Trophoblast cell (in vitro differentiated cells and primary cell): ENCODE measurements at regions not wholly inside any gene's neighbourhood (a gene's known extent, or its start where the extent isn't known, plus 50 kb on each side); places are given as distances from the start of the nearest gene placed in this dataset.
A peak's percentile ranks its signal among the peaks of the same experiment; 100 is the strongest.

Experiments
- DNase-seq, 2 donors: peaks; one replicate each; pipeline ENCODE4 v3.0.0-alpha.2; 2016
- H2AFZ ChIP-seq: 2 replicates; pipeline ENCODE4 v1.6.1; 2013; ENCODE audit warnings: low read length, moderate library complexity, mild to moderate bottlenecking; ENCODE audit not compliant: insufficient read depth, poor library complexity
- H2AK5ac ChIP-seq: 2 replicates; pipeline ENCODE4 v1.6.1; 2013; ENCODE audit warnings: mild to moderate bottlenecking, low read length
- H2BK120ac ChIP-seq: 2 replicates; pipeline ENCODE4 v1.6.1; 2013; ENCODE audit warnings: low read length, mild to moderate bottlenecking, moderate library complexity; ENCODE audit not compliant: insufficient read depth, poor library complexity
- H2BK12ac ChIP-seq: 2 replicates; pipeline ENCODE4 v1.6.1; 2013; ENCODE audit warnings: mild to moderate bottlenecking, low read length, moderate library complexity
- H2BK5ac ChIP-seq: 2 replicates; pipeline ENCODE4 v1.6.1; 2013; ENCODE audit warnings: low read length, low read depth, moderate library complexity, mild to moderate bottlenecking; ENCODE audit not compliant: poor library complexity
- H3K14ac ChIP-seq: 2 replicates; pipeline ENCODE4 v1.6.1; 2013; ENCODE audit warnings: mild to moderate bottlenecking, low read length
- H3K18ac ChIP-seq: 2 replicates; pipeline ENCODE4 v1.6.1; 2013; ENCODE audit warnings: mild to moderate bottlenecking, low read length
- H3K23ac ChIP-seq: 2 replicates; pipeline ENCODE4 v1.6.1; 2013; ENCODE audit warnings: low read length
- H3K27ac ChIP-seq: 2 replicates; pipeline ENCODE4 v1.5.1; 2013; ENCODE audit warnings: low read depth, mild to moderate bottlenecking, inconsistent platforms, low read length, moderate library complexity
- H3K27me3 ChIP-seq: 2 replicates; pipeline ENCODE4 v1.6.1; 2013; ENCODE audit warnings: inconsistent platforms, mild to moderate bottlenecking, low read length, moderate library complexity; ENCODE audit not compliant: insufficient read depth
- H3K36me3 ChIP-seq, 2 experiments: 1 replicate in 1 of 2; 2 replicates in 1 of 2; pipeline ENCODE4 v1.6.1; 2013; ENCODE audit warnings: low read length in 2 of 2, mild to moderate bottlenecking in 2 of 2, moderate library complexity in 1 of 2; ENCODE audit not compliant: insufficient read depth in 2 of 2, control insufficient read depth in 1 of 2
- H3K4ac ChIP-seq: 2 replicates; pipeline ENCODE4 v1.6.1; 2013; ENCODE audit warnings: low read depth, mild to moderate bottlenecking, low read length, moderate library complexity
- H3K4me1 ChIP-seq, 2 experiments: 1 replicate in 1 of 2; 2 replicates in 1 of 2; pipeline ENCODE4 v1.6.1; 2013; ENCODE audit warnings: low read length in 2 of 2, mild to moderate bottlenecking in 2 of 2, moderate library complexity in 1 of 2; ENCODE audit not compliant: insufficient read depth in 2 of 2, control insufficient read depth in 1 of 2
- H3K4me2 ChIP-seq: 2 replicates; pipeline ENCODE4 v1.6.1; 2013; ENCODE audit warnings: inconsistent platforms, mild to moderate bottlenecking, low read length, moderate library complexity
- H3K4me3 ChIP-seq: 2 replicates; pipeline ENCODE4 v1.5.1; 2013; ENCODE audit warnings: mild to moderate bottlenecking, low read depth, low read length, inconsistent platforms
- H3K79me1 ChIP-seq: one replicate; pipeline ENCODE4 v1.6.1; 2013; ENCODE audit warnings: low read length
- H3K79me2 ChIP-seq: 2 replicates; pipeline ENCODE4 v1.6.1; 2013; ENCODE audit warnings: low read length, mild to moderate bottlenecking; ENCODE audit not compliant: control insufficient read depth, insufficient read depth, poor library complexity
- H3K9ac ChIP-seq: 2 replicates; pipeline ENCODE4 v1.6.1; 2013; ENCODE audit warnings: mild to moderate bottlenecking, low read length
- H3K9me3 ChIP-seq: 2 replicates; pipeline ENCODE4 v1.6.1; 2013; ENCODE audit warnings: low read depth, mild to moderate bottlenecking, control low read depth, inconsistent platforms, low read length; ENCODE audit not compliant: insufficient read depth
- H4K12ac ChIP-seq: 2 replicates; pipeline ENCODE4 v1.6.1; 2013; ENCODE audit warnings: low read depth, mild to moderate bottlenecking, low read length, moderate library complexity
- H4K8ac ChIP-seq: 2 replicates; pipeline ENCODE4 v1.6.1; 2013; ENCODE audit warnings: low read depth, mild to moderate bottlenecking, low read length, moderate library complexity
- H4K91ac ChIP-seq: one replicate; pipeline ENCODE4 v1.6.1; 2013; ENCODE audit warnings: low read depth, mild to moderate bottlenecking, low read length, moderate library complexity
- WGBS: extraction: QIAGEN DNeasy Blood & Tissue Kit; methylation state at CpG from one replicate; pipeline ENCODE4 v1.1.7; 2013; ENCODE audit warnings: missing lambda C conversion rate; ENCODE audit not compliant: insufficient read length, insufficient coverage; ENCODE audit errors: extremely low coverage; 5-methylcytosine and 5-hydroxymethylcytosine counted together

GRCh38 chr16:58843675-58844074 is 109.6 kb upstream of the GOT2 start:
- H3K4me1 ChIP-seq: no peaks in the 10 kb centered on the region
- no peak overlapping the region for H4K8ac ChIP-seq
- no peak overlapping the region for H3K9ac ChIP-seq
- no peak overlapping the region for H4K12ac ChIP-seq
- H3K4me2 ChIP-seq: no peak overlapping the region
- H3K9me3 ChIP-seq: no peaks in the 10 kb centered on the region
- no peaks in the 10 kb centered on the region for H3K27me3 ChIP-seq
- no peak overlapping the region for H2BK12ac ChIP-seq
- H2AK5ac ChIP-seq: no peak overlapping the region
- H4K91ac ChIP-seq: no peak overlapping the region
- no peak overlapping the region for H3K4me3 ChIP-seq
- H3K27ac ChIP-seq: no peak overlapping the region
- H2BK120ac ChIP-seq: no peak overlapping the region
- H3K18ac ChIP-seq: no peak overlapping the region
- peak in 1 of 2 donors; percentile 3 for DNase-seq
- H3K23ac ChIP-seq: no peak overlapping the region
- H3K36me3 ChIP-seq: no peaks in the 10 kb centered on the region
- H3K14ac ChIP-seq: no peak overlapping the region
- H3K79me1 ChIP-seq: no peaks in the 10 kb centered on the region
- WGBS: no CpG with 5 or more reads among the region's 2 CpGs
- H2BK5ac ChIP-seq: no peak overlapping the region
- H2AFZ ChIP-seq: no peak overlapping the region
- H3K79me2 ChIP-seq: no peaks in the 10 kb centered on the region
- H3K4ac ChIP-seq: no peak overlapping the region

GRCh38 chr16:58842746-58843145 is 108.6 kb upstream of the GOT2 start:
- Histone ChIP-seq H3K23ac (no peak overlapping the region), H4K8ac (no peak overlapping the region), H3K79me2 (no peaks in the 10 kb centered on the region), H3K4me2 (no peak overlapping the region), H3K9me3 (no peaks in the 10 kb centered on the region), H3K27ac (no peak overlapping the region), H3K14ac (no peak overlapping the region), H2AFZ (no peak overlapping the region), H3K79me1 (no peaks in the 10 kb centered on the region), H3K9ac (no peak overlapping the region), H3K4me3 (no peak overlapping the region), H3K27me3 (no peaks in the 10 kb centered on the region), H4K12ac (no peak overlapping the region), H3K4ac (no peak overlapping the region), H2BK5ac (no peak overlapping the region), H2BK120ac (no peak overlapping the region), H3K36me3 (no peaks in the 10 kb centered on the region), H3K18ac (no peak overlapping the region), H4K91ac (no peak overlapping the region), H3K4me1 (no peaks in the 10 kb centered on the region), H2BK12ac (no peak overlapping the region), H2AK5ac (no peak overlapping the region)
- no peak for DNase-seq

- Histone ChIP-seq H3K14ac (no peak overlapping the region), H2BK12ac (no peak overlapping the region), H3K79me2 (no peaks in the 10 kb centered on the region), H3K27ac (no peak overlapping the region), H2AFZ (no peak overlapping the region), H2BK120ac (no peak overlapping the region), H3K36me3 (no peaks in the 10 kb centered on the region), H4K12ac (no peak overlapping the region), H3K23ac (no peak overlapping the region), H3K4me2 (no peak overlapping the region), H3K4me3 (no peak overlapping the region), H3K9me3 (no peaks in the 10 kb centered on the region), H3K79me1 (no peaks in the 10 kb centered on the region), H3K4me1 (no peaks in the 10 kb centered on the region), H4K8ac (no peak overlapping the region), H3K4ac (no peak overlapping the region), H2BK5ac (no peak overlapping the region), H3K9ac (no peak overlapping the region), H3K27me3 (no peaks in the 10 kb centered on the region), H4K91ac (no peak overlapping the region), H2AK5ac (no peak overlapping the region), H3K18ac (no peak overlapping the region)
- WGBS: no CpG with 5 or more reads among the region's 1 CpG
- no peak for DNase-seq
Observed at GRCh38 chr16:58842156-58842555, 108.0 kb upstream of the GOT2 start.

DNA sequence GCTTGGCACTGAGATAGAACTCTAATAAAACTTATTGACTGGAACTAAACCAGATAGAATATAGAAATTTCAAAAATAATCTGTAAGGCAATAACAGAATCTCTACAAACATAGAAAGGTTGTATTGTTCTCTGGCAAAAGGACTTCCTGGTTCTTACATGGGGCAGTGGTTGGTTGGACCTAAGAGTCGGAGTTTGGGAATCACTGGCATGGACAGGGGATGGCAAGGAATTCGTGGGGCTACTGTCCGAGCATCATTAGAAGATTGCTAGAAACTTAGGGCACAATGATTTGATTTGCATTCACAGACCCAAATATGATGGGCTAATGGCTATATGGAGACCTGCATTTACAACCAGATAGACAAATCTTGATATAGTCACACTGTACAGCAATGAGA is 103.8 kb upstream of the GOT2 start:
- Histone ChIP-seq H3K14ac (no peak overlapping the region), H2AK5ac (no peak overlapping the region), H3K36me3 (no peaks in the 10 kb centered on the region), H4K91ac (no peak overlapping the region), H3K18ac (no peak overlapping the region), H2BK120ac (no peak overlapping the region), H4K8ac (no peak overlapping the region), H3K27ac (no peak overlapping the region), H3K9ac (no peak overlapping the region), H3K4ac (no peak overlapping the region), H3K4me2 (no peak overlapping the region), H3K79me2 (no peaks in the 10 kb centered on the region), H4K12ac (no peak overlapping the region), H3K9me3 (no peaks in the 10 kb centered on the region), H2AFZ (no peak overlapping the region), H2BK12ac (no peak overlapping the region), H3K4me1 (no peaks in the 10 kb centered on the region), H3K79me1 (no peaks in the 10 kb centered on the region), H3K27me3 (no peaks in the 10 kb centered on the region), H3K4me3 (no peak overlapping the region), H2BK5ac (no peak overlapping the region), H3K23ac (no peak overlapping the region)
- no peak for DNase-seq
- WGBS: no CpG with 5 or more reads among the region's 3 CpGs

DNA sequence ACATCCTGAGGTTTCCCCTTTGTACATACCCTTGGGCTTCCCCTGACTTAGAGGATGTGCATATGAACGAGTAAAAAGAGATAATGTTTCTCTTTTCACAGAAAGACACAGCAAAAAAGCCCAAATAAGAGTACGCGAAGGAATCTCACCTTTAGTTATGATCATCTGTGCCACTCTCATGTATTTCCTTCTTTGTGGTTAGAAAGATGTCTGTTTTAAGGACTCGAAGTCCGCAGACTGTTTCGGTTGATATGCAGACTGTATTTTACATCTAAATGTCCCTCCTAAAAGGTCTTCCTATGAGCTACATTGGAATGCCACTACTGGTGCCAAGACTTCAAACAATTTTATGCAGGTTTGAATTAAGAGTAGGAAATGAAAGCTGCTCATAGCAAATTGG is 102.3 kb upstream of the GOT2 start:
- Histone ChIP-seq H3K79me1 (no peaks in the 10 kb centered on the region), H2BK120ac (no peak overlapping the region), H2AK5ac (no peak overlapping the region), H4K91ac (no peak overlapping the region), H3K18ac (no peak overlapping the region), H3K4me1 (no peaks in the 10 kb centered on the region), H3K4me2 (no peak overlapping the region), H3K9me3 (no peaks in the 10 kb centered on the region), H3K9ac (no peak overlapping the region), H3K79me2 (no peaks in the 10 kb centered on the region), H3K14ac (no peak overlapping the region), H3K27ac (no peak overlapping the region), H4K8ac (no peak overlapping the region), H2BK12ac (no peak overlapping the region), H3K36me3 (no peaks in the 10 kb centered on the region), H2BK5ac (no peak overlapping the region), H4K12ac (no peak overlapping the region), H3K27me3 (no peaks in the 10 kb centered on the region), H2AFZ (no peak overlapping the region), H3K23ac (no peak overlapping the region), H3K4ac (no peak overlapping the region), H3K4me3 (no peak overlapping the region)
- WGBS: no CpG with 5 or more reads among the region's 6 CpGs
- no peak for DNase-seq
